SIG-M5 treated with dmso at 0.1 percent for 504 hours (cell line): ENCODE measurements at regions not wholly inside any gene's neighbourhood (a gene's known extent, or its start where the extent isn't known, plus 50 kb on each side); places are given as distances from the start of the nearest gene placed in this dataset.
A peak's percentile ranks its signal among the peaks of the same experiment; 100 is the strongest.

ENCODE experiments used
- DNase-seq: peaks from one replicate; lab custom pipeline; 2025; ENCODE audit not compliant: unreplicated experiment; lab: John Stamatoyannopoulos, UW

DNA sequence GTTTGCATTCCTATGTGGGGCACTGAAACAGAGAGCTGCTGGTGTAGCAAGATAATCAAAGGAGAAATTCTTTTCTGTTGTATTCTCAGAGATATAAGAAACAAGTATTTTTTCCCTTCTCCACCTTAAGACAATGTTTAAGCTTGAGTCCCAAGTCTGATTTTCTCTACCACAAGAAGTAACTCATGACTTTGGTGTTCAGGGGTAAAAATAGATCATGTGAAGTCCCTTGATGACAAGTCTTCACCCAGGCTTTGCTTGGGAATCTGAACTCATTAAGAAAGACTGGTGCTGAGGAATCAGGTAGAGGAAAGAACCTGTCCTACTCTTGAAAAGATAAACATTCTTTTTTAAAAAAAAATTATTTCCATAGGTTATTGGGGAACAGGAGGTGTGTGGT lies 205.6 kb downstream of the ALDH8A1 start:
- no peak for DNase-seq

- no peak for DNase-seq
Measured at GRCh38 chr6:134741200-134741536, 208.7 kb downstream of the ALDH8A1 start.

DNA sequence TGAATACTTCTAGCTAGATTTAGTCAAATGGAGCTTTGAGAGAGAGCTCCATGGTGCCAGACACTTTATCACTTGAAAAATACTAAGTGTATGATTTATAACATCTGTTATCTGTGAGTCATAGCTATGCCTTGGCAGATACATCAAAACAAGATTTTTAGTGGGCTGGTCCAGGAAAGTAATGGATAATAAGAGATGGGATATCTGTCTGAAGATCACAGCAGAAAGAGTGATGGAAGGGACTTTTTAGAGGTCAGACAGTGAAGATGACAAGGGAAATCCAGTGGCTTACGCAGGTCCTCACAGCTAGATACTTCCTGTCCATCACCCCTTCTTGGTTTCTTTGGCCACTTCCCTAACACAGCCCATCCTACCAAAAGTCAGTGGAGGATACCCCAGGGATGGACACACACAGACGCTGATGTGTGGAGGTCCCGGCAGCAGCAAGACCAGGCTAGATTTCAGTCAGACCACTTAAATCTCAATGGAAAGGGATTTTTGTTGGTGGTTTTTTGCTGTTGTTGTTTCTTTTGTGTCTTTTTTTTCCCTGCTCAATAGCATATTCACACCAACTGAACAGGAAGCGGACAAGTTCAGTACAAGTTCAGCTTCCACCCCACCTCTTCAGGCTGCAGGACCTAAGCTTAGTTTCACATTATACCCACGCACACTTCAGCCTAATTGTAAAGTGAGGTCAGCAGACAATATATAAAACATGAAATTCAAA lies 209.3 kb downstream of the ALDH8A1 start:
- DNase-seq, result no peak

DNA sequence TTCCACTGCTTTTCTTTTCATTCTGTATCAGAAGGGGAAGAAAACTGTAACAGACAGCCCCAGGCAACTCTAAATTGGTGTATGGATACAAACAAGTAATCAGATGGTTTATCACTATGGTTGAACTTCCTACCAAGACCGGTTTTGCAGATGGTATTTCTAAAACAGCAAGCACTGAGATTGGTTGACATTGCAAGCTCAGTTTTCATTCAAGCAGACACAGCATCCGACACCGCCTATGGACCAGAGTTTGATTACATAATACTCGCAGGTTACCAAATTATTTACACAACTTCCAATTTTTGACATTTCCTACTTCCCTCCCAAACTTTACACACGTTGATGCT lies 209.9 kb downstream of the ALDH8A1 start:
- DNase-seq, result no peak

GRCh38 chr6:134739299-134740026 lies 210.4 kb downstream of the ALDH8A1 start:
- no peak for DNase-seq

GRCh38 chr6:134738211-134738885 lies 211.6 kb downstream of the ALDH8A1 start:
- DNase-seq, result no peak

DNA sequence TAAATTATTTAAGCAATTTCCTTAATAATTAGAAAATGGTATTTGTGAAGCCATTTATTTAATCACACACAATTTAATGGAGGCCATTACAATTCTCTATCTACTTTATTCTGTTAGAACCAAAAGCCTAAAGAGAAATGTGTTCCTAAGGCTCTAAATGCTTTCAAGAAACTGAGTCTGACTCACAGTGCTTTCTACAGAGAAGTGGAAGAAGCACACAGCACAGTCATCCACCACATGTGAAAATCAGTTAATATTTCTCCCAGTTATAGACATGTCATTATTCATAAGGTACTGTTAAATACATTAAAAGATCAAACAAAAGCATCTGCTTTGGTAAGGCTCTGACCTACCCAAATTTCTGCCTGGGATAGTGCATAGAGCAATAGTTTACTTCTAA lies 214.4 kb downstream of the ALDH8A1 start:
- no peak for DNase-seq

DNA sequence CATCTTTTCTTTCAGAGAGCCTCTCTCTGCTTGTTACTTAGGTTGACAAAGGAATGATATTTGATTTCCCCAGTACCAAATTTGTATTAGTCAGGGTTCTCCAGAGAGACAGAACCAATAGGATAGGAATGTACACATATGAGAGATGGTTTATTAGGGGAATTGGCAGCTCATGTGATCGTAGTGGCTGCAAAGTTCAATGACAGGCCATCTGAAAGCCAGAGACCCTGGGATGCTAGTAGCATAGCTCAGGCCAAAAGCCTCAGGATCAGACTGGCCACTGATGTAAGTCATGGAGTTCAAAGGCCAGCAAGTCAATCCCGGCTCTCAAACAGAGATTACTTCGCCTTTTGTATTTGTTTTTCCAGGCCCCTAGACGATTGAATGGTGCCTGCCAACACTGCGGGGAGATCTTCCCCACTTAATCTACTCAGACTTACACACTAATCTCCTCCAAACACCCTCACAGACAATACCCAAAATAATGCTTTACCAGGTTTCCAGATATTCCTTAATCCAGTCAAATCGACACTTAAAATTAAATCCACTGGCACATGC lies 215.5 kb downstream of the ALDH8A1 start:
- no peak for DNase-seq

DNA sequence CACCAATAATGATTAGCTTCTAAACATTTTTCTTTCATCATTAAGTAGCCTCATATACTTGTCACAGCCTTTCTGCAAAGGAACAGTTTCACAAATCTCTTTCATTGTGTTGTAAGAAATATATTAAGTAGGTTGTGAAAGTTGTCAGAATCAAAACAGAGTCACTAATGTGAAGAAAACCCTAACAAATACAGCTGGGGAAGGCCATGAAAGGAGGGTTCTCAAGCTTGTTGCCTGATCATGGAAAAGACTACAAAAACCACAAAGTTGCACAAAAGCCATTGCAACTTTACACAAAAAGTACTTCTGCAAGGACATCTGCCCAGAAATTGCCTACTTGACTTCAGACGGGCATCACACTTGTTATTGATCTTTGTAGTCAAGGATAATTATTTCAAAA lies 216.1 kb downstream of the ALDH8A1 start:
- DNase-seq, result no peak

- DNase-seq, result no peak
Measured at GRCh38 chr6:134732763-134733162, 217.1 kb downstream of the ALDH8A1 start.

- DNase-seq, result no peak
Measured at GRCh38 chr6:134731615-134732014, 218.3 kb downstream of the ALDH8A1 start.

GRCh38 chr6:134730013-134730412 lies 219.9 kb downstream of the ALDH8A1 start:
- no peak for DNase-seq

- no peak for DNase-seq
Measured at GRCh38 chr6:134729561-134729960, 220.3 kb downstream of the ALDH8A1 start.

- DNase-seq, result no peak
Measured at GRCh38 chr6:134727081-134727480, 222.8 kb downstream of the ALDH8A1 start.

GRCh38 chr6:134725590-134725989 lies 224.3 kb downstream of the ALDH8A1 start:
- DNase-seq, result no peak

- DNase-seq, result peak; percentile 41
Measured at GRCh38 chr6:134724771-134725340, 225.0 kb downstream of the ALDH8A1 start.

- no peak for DNase-seq
Measured at GRCh38 chr6:134723081-134723871, 226.6 kb downstream of the ALDH8A1 start.

DNA sequence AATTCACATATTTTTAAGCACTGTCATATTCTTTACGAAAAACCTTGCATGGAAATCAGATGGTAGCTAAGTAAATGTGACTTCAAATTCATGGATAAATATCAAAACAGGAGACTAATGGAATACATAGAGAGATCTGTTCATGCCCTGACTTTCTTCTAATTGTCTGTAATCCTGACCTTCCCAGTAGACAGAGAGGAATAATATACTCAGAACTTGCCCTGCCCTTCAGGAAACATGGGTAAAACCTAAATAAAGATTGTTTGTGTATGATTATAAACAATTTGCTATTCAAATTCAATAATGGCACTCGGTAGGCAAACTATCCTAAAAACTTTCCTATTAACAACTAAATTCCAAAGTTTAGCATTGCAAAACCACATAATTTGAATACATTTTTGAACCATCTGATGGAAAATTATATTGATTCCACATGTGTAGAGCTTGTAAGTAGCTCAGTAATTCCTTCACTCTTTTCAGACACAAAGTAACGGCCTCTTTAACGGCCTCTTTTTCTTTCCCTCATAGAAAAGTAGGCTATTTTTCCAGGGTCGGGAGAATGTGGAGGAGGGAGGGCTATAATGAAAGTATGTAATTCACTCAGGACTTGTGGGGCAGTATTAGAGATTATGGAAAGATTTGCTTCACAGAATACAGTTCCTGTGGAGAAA lies 227.6 kb downstream of the ALDH8A1 start:
- no peak for DNase-seq

DNA sequence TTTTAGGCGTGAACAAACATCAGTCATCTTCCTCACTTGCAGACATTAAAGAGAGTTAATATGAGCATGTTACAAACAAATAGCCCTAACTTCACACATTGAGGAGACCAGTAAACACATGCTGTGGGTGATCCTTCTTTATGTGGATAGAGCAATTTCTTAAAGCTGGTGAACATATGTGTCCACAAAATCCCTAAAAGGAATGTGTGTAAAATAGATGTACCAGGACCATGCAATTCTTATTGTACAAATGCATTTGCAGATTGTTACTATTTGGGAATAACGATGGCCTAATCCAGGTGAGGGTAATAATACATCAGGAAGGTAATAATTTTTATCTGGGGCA lies 228.9 kb downstream of the ALDH8A1 start:
- DNase-seq, result no peak

GRCh38 chr6:134720353-134721059 lies 229.4 kb downstream of the ALDH8A1 start:
- no peak for DNase-seq
